ENCODE measurements at regions not wholly inside any gene's neighbourhood (a gene's known extent, or its start where the extent isn't known, plus 50 kb on each side); places are given as distances from the start of the nearest gene placed in this dataset.

- no peaks in the 10 kb centered on the region for H3K4me1 ChIP-seq
- no peaks in the 10 kb centered on the region for H3K36me3 ChIP-seq
- no peak overlapping the region for H3K4me3 ChIP-seq
- H3K9me3 ChIP-seq, result no peaks in the 10 kb centered on the region
- no peak overlapping the region for H3K27ac ChIP-seq
- WGBS, result 48% methylated on average over 2 of the region's 2 CpGs
- TF ChIP-seq EP300 (IDR thresholded peaks at IDR 0.05), result no peak
- no peak for TF ChIP-seq POLR2A (IDR thresholded peaks at IDR 0.05)
- no peak for TF ChIP-seq POLR2AphosphoS5 (IDR thresholded peaks at IDR 0.05)
- TF ChIP-seq CTCF (IDR thresholded peaks at IDR 0.05), result no peak
- H3K27me3 ChIP-seq, result no peaks in the 10 kb centered on the region
- no peak for DNase-seq (ENCODE audit: low spot score in 2 of 2)
Measured at GRCh38 chr6:140370976-140371870, 996.8 kb upstream of the CITED2 start.

GRCh38 chr6:140370441-140370840 lies 996.0 kb upstream of the CITED2 start:
- TF ChIP-seq POLR2A (IDR thresholded peaks at IDR 0.05) (no peak), CTCF (IDR thresholded peaks at IDR 0.05) (no peak), POLR2AphosphoS5 (IDR thresholded peaks at IDR 0.05) (no peak), EP300 (IDR thresholded peaks at IDR 0.05) (no peak)
- Histone ChIP-seq H3K27ac (no peak overlapping the region), H3K27me3 (no peaks in the 10 kb centered on the region), H3K9me3 (no peaks in the 10 kb centered on the region), H3K4me1 (no peaks in the 10 kb centered on the region), H3K4me3 (no peak overlapping the region), H3K36me3 (no peaks in the 10 kb centered on the region)
- no peak for DNase-seq (ENCODE audit: low spot score in 2 of 2)
- WGBS, result 80% methylated on average over 1 of the region's 1 CpG

DNA sequence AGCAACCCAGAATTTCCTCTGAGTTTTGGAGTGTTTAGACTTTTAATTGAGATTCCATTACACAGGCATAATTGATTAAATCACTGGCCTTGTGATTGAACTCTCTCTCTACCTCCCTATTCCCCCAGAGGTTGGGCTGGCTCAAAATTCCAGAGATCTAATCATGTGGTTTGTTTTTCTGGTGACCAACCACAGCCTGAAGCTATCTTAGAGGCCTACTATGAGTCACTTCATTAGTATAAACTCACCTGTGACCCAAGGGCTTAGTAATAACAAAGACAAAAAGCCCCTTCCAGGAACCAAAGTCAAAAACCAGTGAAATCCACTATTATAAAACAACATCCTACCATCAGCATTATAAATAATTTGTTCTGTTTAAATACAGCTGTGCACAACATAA lies 992.5 kb upstream of the CITED2 start:
- Histone ChIP-seq H3K27me3 (no peaks in the 10 kb centered on the region), H3K4me1 (no peaks in the 10 kb centered on the region), H3K27ac (no peak overlapping the region), H3K4me3 (no peak overlapping the region), H3K9me3 (no peaks in the 10 kb centered on the region), H3K36me3 (no peaks in the 10 kb centered on the region)
- no peak for DNase-seq (ENCODE audit: low spot score in 2 of 2)
- TF ChIP-seq POLR2AphosphoS5 (IDR thresholded peaks at IDR 0.05) (no peak), EP300 (IDR thresholded peaks at IDR 0.05) (no peak), CTCF (IDR thresholded peaks at IDR 0.05) (no peak), POLR2A (IDR thresholded peaks at IDR 0.05) (no peak)

- Histone ChIP-seq H3K36me3 (no peaks in the 10 kb centered on the region), H3K9me3 (no peaks in the 10 kb centered on the region), H3K4me3 (no peak overlapping the region), H3K4me1 (no peaks in the 10 kb centered on the region), H3K27ac (no peak overlapping the region), H3K27me3 (no peaks in the 10 kb centered on the region)
- DNase-seq (ENCODE audit: low spot score in 2 of 2), result no peak
- TF ChIP-seq CTCF (IDR thresholded peaks at IDR 0.05) (no peak), EP300 (IDR thresholded peaks at IDR 0.05) (no peak), POLR2A (IDR thresholded peaks at IDR 0.05) (no peak), POLR2AphosphoS5 (IDR thresholded peaks at IDR 0.05) (no peak)
Measured at GRCh38 chr6:140364916-140365315, 990.5 kb upstream of the CITED2 start.

DNA sequence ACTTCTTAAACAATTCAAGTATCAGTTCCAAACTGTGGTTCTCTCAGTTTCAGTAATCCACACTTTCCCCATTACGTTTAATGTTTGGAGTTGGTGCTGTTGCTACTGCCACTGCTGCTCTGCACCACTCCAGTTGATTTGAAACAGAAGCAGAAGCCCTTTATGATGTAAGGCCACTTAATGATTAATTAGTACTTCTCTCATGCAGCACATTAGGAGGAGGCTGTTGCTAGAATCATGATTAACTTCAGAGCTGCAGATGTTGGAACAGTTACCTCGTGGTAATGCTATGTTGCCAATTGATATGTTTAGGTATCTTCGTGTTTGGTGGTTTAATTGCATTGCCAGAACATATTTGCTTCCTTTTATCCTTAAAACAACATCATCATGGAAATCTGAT lies 986.2 kb upstream of the CITED2 start:
- 53% methylated on average over 3 of the region's 3 CpGs for WGBS
- Histone ChIP-seq H3K4me3 (no peak overlapping the region), H3K27me3 (no peaks in the 10 kb centered on the region), H3K9me3 (no peaks in the 10 kb centered on the region), H3K4me1 (no peaks in the 10 kb centered on the region), H3K27ac (no peak overlapping the region), H3K36me3 (no peaks in the 10 kb centered on the region)
- DNase-seq (ENCODE audit: low spot score in 2 of 2), result no peak
- no peak for TF ChIP-seq CTCF (IDR thresholded peaks at IDR 0.05)
- no peak for TF ChIP-seq EP300 (IDR thresholded peaks at IDR 0.05)
- TF ChIP-seq POLR2AphosphoS5 (IDR thresholded peaks at IDR 0.05), result no peak
- no peak for TF ChIP-seq POLR2A (IDR thresholded peaks at IDR 0.05)
